Breast epithelium (tissue), 3 donors: ENCODE measurements at regions not wholly inside any gene's neighbourhood (a gene's known extent, or its start where the extent isn't known, plus 50 kb on each side); places are given as distances from the start of the nearest gene placed in this dataset.

ENCODE experiments used
- CTCF ChIP-seq, 3 donors: fragments of 450-650 bp; IDR thresholded peaks; one replicate each; pipeline ENCODE4 v1.5.1; 2016 to 2017; ENCODE audit warnings: antibody characterized with exemption in 3 of 3, mild to moderate bottlenecking in 3 of 3, moderate library complexity in 3 of 3
- POLR2A ChIP-seq: fragments of 450-650 bp; IDR thresholded peaks from one replicate; pipeline ENCODE4 v1.6.1; 2016; ENCODE audit warnings: antibody characterized with exemption, mild to moderate bottlenecking, moderate library complexity

GRCh38 chr11:69385144-69385820, 91.3 kb downstream of the MYEOV start:
- TF ChIP-seq CTCF (IDR thresholded peaks at IDR 0.05) = no peak
- no peak for TF ChIP-seq POLR2A
